GM12891 (cell line): ENCODE measurements at regions not wholly inside any gene's neighbourhood (a gene's known extent, or its start where the extent isn't known, plus 50 kb on each side); places are given as distances from the start of the nearest gene placed in this dataset.

Source experiments
- POLR2A ChIP-seq: IDR thresholded peaks from 2 replicates; pipeline ENCODE4 v1.6.1; 2011; ENCODE audit warnings: low read depth, low read length, control low read depth
- POLR2AphosphoS5 ChIP-seq: IDR thresholded peaks from 2 replicates; pipeline ENCODE4 v1.6.1; 2011; ENCODE audit warnings: low read depth, low read length, control low read depth

DNA sequence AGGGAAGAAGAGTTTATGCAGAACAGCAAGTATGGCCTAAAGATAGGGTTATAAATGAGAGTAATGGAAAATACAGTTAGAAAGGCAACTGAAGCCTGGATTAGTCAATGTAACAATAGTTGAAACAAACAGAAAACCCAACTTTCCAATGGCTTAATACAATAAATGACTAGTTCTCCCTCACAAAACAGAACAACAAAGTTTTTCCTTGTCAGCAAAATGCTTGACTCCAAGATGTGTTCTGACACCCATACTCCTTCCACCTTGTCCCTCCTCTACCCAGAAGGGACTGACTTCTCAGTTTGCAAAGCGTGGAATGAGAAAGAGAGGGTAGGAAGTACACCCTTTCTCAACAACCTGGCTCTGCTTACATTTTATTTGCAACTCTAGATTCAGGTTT lies 191.4 kb upstream of the OSR1 start:
- TF ChIP-seq POLR2AphosphoS5, result no peak
- no peak for TF ChIP-seq POLR2A
